NCI-H2029 treated with DMSO at 0.1 percent for 48 hours (cell line): ENCODE measurements at regions not wholly inside any gene's neighbourhood (a gene's known extent, or its start where the extent isn't known, plus 50 kb on each side); places are given as distances from the start of the nearest gene placed in this dataset.

Experiments
- DNase-seq: peaks from one replicate; lab custom pipeline; 2025; lab: John Stamatoyannopoulos, UW

- no peak for DNase-seq
Measured at GRCh38 chr13:99027661-99028425, 50.0 kb upstream of the DOCK9 start.

DNA sequence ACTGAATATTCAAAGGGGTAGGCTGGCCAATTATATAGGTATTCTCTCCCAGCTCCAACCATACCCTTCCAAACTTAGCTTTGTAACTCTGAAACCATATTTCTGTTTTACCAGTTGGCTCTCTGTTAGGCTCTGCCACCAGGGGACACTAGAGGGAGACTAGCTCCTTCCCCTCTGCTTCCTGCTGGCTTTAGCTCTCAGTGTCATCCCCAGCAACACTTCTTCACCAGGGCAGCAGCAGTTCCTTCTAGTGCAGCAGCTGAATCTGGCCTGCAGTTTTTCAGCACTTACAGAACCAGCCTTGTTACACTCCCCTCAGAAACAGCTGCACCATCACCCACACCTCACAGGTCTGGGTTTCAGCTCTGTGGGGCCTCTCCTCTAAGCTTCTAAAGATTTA, 51.0 kb upstream of the DOCK9 start:
- no peak for DNase-seq

- no peak for DNase-seq
Measured at GRCh38 chr13:99029576-99029975, 51.7 kb upstream of the DOCK9 start.

DNA sequence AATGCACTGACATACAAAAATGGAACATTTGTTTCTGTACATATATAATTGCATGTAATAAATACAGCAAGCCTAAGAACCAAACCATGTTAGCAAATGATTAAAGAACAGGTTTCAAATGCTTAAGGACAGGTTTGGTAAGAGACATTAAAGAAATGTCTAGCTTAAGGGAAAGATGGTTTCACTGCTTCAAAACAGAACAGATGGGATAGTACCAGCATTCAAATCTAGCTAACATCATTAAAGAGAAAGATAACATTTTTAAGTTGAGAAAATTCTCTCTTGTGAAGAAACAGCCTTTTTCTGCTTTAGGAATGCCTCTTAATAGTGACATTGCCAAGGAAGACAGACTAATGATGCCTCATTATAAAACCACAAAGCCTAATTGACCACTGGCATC, 52.5 kb upstream of the DOCK9 start:
- no peak for DNase-seq

- DNase-seq: no peak
Measured at GRCh38 chr13:99031832-99032231, 54.0 kb upstream of the DOCK9 start.

DNA sequence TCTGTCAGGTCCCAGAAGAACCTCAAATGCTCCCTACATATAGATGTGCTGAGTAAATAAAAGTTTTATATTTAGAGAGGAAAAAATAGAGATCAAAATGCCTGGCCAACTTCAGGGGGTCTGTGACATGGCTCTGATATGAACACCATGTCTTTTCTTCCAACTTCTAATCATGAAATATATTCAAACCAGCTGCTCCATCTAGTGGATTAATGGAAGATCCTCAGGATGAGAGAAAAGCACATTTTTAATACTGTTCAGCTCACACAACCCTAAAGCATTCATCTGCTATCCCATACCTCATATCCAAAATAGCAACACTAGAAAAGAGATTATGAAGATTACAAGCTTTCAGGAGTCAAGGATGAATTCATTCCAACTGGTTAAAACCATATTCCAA, 56.0 kb upstream of the DOCK9 start:
- no peak for DNase-seq

GRCh38 chr13:99034333-99035085, 56.6 kb upstream of the DOCK9 start:
- no peak for DNase-seq

DNA sequence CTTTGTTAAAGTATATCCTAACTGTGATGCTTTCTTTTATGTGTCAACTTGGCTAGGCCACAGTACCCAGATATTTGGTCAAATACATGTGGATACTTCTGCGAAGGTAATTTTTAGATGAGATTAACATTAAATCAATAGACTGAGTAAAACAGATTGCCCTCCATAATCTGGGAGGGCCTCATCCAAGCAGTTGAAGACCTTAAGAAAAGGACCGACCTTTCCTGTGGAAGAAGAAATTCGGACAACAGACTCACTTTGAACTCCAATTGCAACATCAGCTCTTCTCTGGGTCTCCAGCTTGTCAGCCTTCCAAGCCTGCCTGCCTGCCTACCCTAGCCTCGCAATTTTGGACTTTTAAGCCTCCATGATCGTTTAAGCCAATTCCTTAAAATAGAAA, 57.9 kb upstream of the DOCK9 start:
- no peak for DNase-seq

GRCh38 chr13:99037756-99038155, 59.9 kb upstream of the DOCK9 start:
- no peak for DNase-seq

DNA sequence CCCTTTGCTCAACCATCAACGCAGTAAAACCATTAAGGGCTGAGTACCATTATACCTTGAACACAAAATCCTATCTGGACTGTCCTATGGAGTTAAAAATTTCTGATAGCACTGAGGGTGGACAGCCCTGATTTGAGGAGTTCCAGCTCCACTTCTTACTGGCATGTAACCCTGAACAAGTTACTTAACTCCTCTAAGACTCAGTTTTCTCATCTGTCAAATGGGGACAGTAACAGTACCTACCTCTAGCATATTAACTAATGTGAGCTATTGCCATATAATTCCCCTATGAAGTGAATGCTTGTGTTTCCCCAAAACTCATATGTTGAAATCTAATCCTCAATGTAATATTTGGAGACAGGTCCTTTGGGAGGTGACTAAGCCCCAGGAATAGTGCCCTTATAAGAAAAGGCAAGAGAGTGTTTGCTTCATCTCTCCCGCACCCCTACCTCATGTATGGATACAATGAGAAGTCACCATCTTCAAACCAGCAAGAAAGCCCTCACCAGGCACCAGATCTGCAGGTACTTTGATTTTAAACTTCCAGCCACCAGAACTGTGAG, 61.9 kb upstream of the DOCK9 start:
- DNase-seq: no peak

- no peak for DNase-seq
Measured at GRCh38 chr13:99040536-99041131, 62.8 kb upstream of the DOCK9 start.

DNA sequence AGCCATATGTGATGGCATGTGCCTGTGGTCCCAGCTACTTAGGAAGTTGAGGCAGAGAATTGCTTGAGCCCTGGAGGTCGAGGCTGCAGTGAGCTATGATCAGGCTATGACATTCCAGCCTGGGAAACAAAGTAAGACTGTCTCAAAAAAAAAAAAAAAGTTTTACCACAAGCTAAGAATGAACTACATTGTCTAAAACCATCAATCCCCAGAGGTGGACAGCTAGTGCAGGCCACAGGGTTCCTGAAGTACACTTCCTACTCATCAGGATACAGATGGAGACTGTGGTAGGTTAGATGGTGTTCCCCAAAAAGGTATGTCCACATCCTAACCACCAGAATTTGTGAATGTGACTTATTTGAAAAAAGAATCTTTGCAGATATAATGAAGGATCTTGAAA, 63.5 kb upstream of the DOCK9 start:
- no peak for DNase-seq

GRCh38 chr13:99041788-99042187, 63.9 kb upstream of the DOCK9 start:
- DNase-seq: no peak

DNA sequence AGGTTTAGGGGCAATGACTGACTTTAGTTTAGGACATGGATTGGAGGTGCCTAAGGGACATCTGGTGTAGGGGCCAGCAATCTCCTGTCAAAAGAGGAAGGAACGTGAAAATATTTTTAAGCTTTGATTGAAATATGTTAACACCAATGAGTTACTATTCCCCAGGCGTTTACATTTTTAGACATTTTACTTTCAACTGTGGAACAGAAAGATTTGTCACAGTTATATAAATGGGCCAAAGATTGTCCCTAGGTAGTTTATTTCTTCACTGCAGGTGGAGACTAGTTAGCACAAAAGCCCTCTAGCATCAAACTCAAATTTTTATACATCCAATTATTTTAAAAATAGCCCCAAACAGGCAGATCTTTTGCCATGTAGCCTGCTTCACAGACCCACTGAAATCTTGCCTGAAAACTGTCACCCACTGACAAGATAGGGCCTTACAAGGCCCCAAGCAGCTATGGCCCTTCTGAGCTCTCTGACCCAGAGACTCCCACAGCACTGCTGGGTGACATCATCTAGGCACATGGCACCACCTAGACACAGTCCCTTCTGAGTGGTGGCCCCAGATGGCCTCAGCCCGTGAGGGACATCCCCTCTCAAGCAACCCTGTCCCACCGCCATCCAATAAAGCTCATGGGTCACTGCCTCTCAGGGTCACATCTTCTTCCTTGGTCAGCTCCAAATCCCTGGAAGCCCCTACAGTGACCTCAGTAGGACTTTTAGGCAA, 64.8 kb upstream of the DOCK9 start:
- no peak for DNase-seq

DNA sequence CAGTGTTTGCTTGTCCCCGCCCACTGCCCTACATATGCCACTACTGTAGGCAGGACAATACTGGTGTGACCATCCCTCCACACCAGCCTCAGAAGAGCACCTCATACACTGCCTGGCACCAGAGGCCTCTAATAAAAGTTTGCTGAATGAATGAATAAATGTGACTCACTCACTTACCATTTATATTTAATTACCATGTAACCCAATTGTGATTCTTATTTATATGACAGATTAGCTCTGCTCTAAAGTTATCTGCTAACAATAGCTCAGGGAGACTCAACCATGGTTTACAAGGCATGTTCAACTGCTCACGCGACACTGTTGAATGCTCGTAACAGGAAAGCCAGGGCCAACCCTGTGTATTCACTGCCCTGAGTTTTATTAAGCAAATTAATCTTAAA, 66.0 kb upstream of the DOCK9 start:
- no peak for DNase-seq

DNA sequence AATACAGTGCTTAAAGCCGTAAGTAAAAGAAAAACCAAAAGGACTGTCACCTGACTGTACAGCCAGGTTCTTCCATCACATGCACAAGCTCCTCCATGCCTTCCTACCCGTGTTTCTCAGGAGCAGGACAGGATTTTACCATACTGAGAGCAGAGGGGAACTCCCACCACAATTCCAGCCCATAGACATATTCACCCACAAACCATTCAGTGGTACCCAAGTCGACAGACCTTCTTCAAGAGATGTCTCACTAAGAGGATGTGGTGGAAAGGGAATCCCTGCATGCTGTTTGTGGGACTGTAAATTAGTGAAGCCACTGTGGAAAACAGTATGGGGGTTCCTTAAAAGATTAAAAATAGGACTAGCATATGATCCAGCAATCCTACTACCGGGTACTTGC, 66.9 kb upstream of the DOCK9 start:
- no peak for DNase-seq

GRCh38 chr13:99045396-99045795, 67.5 kb upstream of the DOCK9 start:
- DNase-seq: no peak

DNA sequence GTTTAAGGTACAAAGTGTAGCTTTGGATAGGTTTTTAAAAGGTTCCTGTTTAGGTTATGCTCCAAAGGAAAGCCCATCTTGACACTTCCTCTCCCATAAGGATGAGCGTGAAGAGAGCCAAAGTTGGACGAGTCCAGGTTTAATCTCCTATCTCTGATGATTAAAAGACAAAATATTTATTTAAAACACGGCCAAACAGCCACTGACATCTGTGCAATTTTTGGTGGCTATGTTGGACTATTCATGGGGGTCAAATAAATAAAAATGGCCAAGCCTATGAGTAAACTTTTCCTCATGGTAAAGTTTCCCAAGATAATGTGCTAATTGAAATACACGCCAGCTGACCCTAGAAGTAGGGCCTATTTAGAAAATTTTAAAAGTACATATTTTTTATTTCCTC, 69.0 kb upstream of the DOCK9 start:
- DNase-seq: no peak

DNA sequence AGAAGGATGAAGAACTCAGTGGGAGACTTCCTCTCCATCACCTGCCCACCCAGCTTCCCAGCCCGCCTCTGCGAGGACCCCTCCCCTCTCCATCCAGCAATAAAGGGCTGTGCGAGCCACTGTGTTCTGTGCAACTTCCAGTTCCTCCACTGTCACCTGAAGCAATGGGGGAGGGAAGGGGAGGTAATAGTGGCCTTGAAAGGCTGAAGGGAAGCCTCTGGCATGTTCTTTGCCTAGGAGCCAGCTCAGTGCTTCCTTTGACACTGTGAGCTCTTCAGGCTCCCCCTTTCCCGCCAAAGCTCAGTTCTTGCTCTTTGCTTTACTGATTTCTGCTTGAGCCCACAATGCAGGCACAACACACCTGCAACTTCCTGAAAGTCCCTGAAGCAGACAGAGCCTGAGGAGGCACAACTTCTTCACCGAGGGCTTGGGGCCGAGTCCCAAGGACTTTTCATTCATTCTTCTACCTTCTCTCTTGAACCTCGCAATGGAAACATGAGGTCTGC, 73.2 kb upstream of the DOCK9 start:
- DNase-seq: no peak

- no peak for DNase-seq
Measured at GRCh38 chr13:99051768-99052455, 74.0 kb upstream of the DOCK9 start.

GRCh38 chr13:99053636-99054233, 75.9 kb upstream of the DOCK9 start:
- no peak for DNase-seq
